Vagina (tissue), 2 donors: ENCODE measurements at regions not wholly inside any gene's neighbourhood (a gene's known extent, or its start where the extent isn't known, plus 50 kb on each side); places are given as distances from the start of the nearest gene placed in this dataset.

ENCODE experiments used
- POLR2A ChIP-seq, 2 donors: fragments of 450-650 bp; IDR thresholded peaks; one replicate each; pipeline ENCODE4 v1.6.1; 2017; ENCODE audit warnings: antibody characterized with exemption in 2 of 2, mild to moderate bottlenecking in 2 of 2, moderate library complexity in 2 of 2
- POLR2AphosphoS5 ChIP-seq, 2 donors: sonication (generic); formaldehyde crosslinking; IDR thresholded peaks; one replicate each; pipeline ENCODE4 v1.9.0; 2017; ENCODE audit warnings: antibody characterized with exemption in 2 of 2, mild to moderate bottlenecking in 2 of 2, low read depth in 1 of 2; ENCODE audit not compliant: insufficient read depth in 1 of 2
- TF ChIP-seq, protein P1 (sequence below), 3 experiments: fragments of 450-650 bp in 2 of 3; fragments of 200-600 bp in 1 of 3; sonication (generic) in 1 of 3; IDR thresholded peaks; one replicate each; pipeline ENCODE4 v1.5.1; 2017 to 2019; ENCODE audit warnings: antibody characterized with exemption in 3 of 3, mild to moderate bottlenecking in 2 of 3, moderate library complexity in 2 of 3

DNA sequence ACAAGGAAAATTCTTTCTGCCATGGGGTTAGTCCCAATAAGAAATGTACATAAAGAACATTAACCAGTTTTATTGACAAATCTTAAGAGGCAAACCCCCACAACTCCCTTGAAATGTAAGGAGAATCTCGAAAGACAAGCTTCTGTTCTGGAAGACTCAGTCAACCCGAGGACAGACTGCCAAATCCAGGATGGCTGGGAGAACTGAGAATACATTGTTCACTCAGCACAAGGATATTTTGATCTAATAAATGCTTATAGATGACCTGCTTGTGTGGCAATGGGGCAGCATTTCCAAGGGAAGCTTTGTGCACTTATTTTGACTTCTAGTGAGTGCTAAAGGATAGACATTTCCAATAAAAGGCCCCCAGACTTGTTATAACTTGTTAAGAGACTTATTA is 280.4 kb downstream of the DHX15 start:
- TF ChIP-seq, protein P1, sequence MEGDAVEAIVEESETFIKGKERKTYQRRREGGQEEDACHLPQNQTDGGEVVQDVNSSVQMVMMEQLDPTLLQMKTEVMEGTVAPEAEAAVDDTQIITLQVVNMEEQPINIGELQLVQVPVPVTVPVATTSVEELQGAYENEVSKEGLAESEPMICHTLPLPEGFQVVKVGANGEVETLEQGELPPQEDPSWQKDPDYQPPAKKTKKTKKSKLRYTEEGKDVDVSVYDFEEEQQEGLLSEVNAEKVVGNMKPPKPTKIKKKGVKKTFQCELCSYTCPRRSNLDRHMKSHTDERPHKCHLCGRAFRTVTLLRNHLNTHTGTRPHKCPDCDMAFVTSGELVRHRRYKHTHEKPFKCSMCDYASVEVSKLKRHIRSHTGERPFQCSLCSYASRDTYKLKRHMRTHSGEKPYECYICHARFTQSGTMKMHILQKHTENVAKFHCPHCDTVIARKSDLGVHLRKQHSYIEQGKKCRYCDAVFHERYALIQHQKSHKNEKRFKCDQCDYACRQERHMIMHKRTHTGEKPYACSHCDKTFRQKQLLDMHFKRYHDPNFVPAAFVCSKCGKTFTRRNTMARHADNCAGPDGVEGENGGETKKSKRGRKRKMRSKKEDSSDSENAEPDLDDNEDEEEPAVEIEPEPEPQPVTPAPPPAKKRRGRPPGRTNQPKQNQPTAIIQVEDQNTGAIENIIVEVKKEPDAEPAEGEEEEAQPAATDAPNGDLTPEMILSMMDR (IDR thresholded peaks at IDR 0.05), result no peak
- no peak for TF ChIP-seq POLR2A (IDR thresholded peaks at IDR 0.05)
- TF ChIP-seq POLR2AphosphoS5 (IDR thresholded peaks at IDR 0.05; ENCODE audit: insufficient read depth in 1 of 2, low read depth in 1 of 2), result no peak
